ENCODE measurements at regions not wholly inside any gene's neighbourhood (a gene's known extent, or its start where the extent isn't known, plus 50 kb on each side); places are given as distances from the start of the nearest gene placed in this dataset.

GRCh38 chr6:48866682-48867081, 596.4 kb downstream of the MMUT start:
- TF ChIP-seq, protein P1, sequence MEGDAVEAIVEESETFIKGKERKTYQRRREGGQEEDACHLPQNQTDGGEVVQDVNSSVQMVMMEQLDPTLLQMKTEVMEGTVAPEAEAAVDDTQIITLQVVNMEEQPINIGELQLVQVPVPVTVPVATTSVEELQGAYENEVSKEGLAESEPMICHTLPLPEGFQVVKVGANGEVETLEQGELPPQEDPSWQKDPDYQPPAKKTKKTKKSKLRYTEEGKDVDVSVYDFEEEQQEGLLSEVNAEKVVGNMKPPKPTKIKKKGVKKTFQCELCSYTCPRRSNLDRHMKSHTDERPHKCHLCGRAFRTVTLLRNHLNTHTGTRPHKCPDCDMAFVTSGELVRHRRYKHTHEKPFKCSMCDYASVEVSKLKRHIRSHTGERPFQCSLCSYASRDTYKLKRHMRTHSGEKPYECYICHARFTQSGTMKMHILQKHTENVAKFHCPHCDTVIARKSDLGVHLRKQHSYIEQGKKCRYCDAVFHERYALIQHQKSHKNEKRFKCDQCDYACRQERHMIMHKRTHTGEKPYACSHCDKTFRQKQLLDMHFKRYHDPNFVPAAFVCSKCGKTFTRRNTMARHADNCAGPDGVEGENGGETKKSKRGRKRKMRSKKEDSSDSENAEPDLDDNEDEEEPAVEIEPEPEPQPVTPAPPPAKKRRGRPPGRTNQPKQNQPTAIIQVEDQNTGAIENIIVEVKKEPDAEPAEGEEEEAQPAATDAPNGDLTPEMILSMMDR (conservative IDR thresholded peaks at IDR 0.05): no peak
- no peak for TF ChIP-seq EZH2 (IDR thresholded peaks at IDR 0.05; ENCODE audit: low read depth)

Data from PC-9 (cell line).